GM12878 (cell line): ENCODE measurements at regions not wholly inside any gene's neighbourhood (a gene's known extent, or its start where the extent isn't known, plus 50 kb on each side); places are given as distances from the start of the nearest gene placed in this dataset.

Source experiments
- ATAC-seq: fragments of 200-7000 bp; cut with Tn5 transposase; 3 replicates; pipeline ENCODE4 v1.9.1; 2020; ENCODE audit warnings: mild to moderate bottlenecking, moderate library complexity
- BruUV-seq: library from RNA; stranded (reverse); fragments of 400-500 nt; replicated peaks from 2 replicates; lab custom pipeline; 2021; lab: Mats Ljungman, UMichigan
- CTCF ChIA-PET: fragments of 300-600 bp; sonication (Branson Sonifier 250); formaldehyde crosslinking; extraction: SDS; loops from one replicate; lab custom pipeline; 2021; ENCODE audit warnings: inconsistent platforms; lab: Yijun Ruan, JAX
- POLR2A ChIA-PET: fragments of 350-600 bp; formaldehyde crosslinking; extraction: SDS; loops from one replicate; lab custom pipeline; 2021; ENCODE audit warnings: inconsistent platforms; lab: Charles Lee
- RAD21 ChIA-PET: fragments of 300-600 bp; sonication (Branson Sonifier 250); formaldehyde crosslinking; loops from one replicate; lab custom pipeline; 2023; ENCODE audit warnings: antibody characterized with exemption; ENCODE audit not compliant: unreplicated experiment; lab: Charles Lee
- SMC1A ChIA-PET: fragments of 300-600 bp; sonication (Branson Sonifier 250); formaldehyde crosslinking; loops from one replicate; lab custom pipeline; 2023; ENCODE audit not compliant: unreplicated experiment, uncharacterized antibody; lab: Charles Lee
- DNase-seq: peaks from one replicate; pipeline ENCODE4 v3.0.0-alpha.2; 2011; ENCODE audit warnings: low read depth, low spot score
- FAIRE-seq: peaks from 3 replicates; lab custom pipeline; 2011; peaks lifted over from hg19 to GRCh38; lab: Jason Lieb, UNC
- H2AFZ ChIP-seq: 2 replicates; pipeline ENCODE4 v1.6.0; 2011; ENCODE audit warnings: low read depth, low read length, control low read depth; ENCODE audit not compliant: control insufficient read depth
- H3K27ac ChIP-seq: 2 replicates; pipeline ENCODE4 v1.5.1; 2011; ENCODE audit warnings: control low read depth; ENCODE audit not compliant: control insufficient read depth, insufficient read depth
- H3K27me3 ChIP-seq, 2 experiments: replicated peaks in 1 of 2; 2 replicates each; pipeline versions ENCODE4 v1.6.0 to v1.6.1; 2011; ENCODE audit warnings: low read length in 1 of 2; ENCODE audit not compliant: control insufficient read depth in 2 of 2, insufficient read depth in 2 of 2
- H3K36me3 ChIP-seq, 2 experiments: 2 replicates each; pipeline ENCODE4 v1.5.1; 2011; ENCODE audit warnings: low read length in 1 of 2; ENCODE audit not compliant: control insufficient read depth in 2 of 2, insufficient read depth in 2 of 2
- H3K4me1 ChIP-seq: 2 replicates; pipeline ENCODE4 v1.6.1; 2011; ENCODE audit warnings: mild to moderate bottlenecking, low read length, moderate library complexity, mixed read lengths; ENCODE audit not compliant: control insufficient read depth, insufficient read depth
- H3K4me2 ChIP-seq: 2 replicates; pipeline ENCODE4 v1.6.0; 2011; ENCODE audit warnings: control low read depth; ENCODE audit not compliant: control insufficient read depth, insufficient read depth
- H3K4me3 ChIP-seq: fragments of 200-600 bp; sonication (generic); 2 replicates; pipeline ENCODE4 v1.5.1; 2016
- H3K79me2 ChIP-seq: 2 replicates; pipeline ENCODE4 v1.6.0; 2011; ENCODE audit warnings: low read length; ENCODE audit not compliant: control insufficient read depth, insufficient read depth
- H3K9ac ChIP-seq: 2 replicates; pipeline ENCODE4 v1.8.0; 2011; ENCODE audit warnings: low read length, control low read depth, mixed read lengths; ENCODE audit not compliant: control insufficient read depth, insufficient read depth
- H3K9me3 ChIP-seq: replicated peaks from 3 replicates; pipeline ENCODE4 v1.5.1; 2011; ENCODE audit warnings: mild to moderate bottlenecking, low read length; ENCODE audit not compliant: control insufficient read depth, insufficient read depth
- H4K20me1 ChIP-seq: 2 replicates; pipeline ENCODE4 v1.6.0; 2011; ENCODE audit not compliant: control insufficient read depth, insufficient read depth
- BHLHE40 ChIP-seq, 2 experiments: fragments of 450-650 bp in 1 of 2; IDR thresholded peaks; 2 replicates each; pipeline ENCODE4 v1.6.1; 2011 to 2017; ENCODE audit warnings: low read depth in 2 of 2, borderline replicate concordance in 1 of 2, improper control_type of control experiment in 1 of 2, low read length in 1 of 2, mild to moderate bottlenecking in 1 of 2
- IKZF2 ChIP-seq, 2 experiments: fragments of 450-650 bp; IDR thresholded peaks; 2 replicates each; pipeline ENCODE4 v1.6.1; 2017; ENCODE audit warnings: mild to moderate bottlenecking in 2 of 2, moderate library complexity in 2 of 2
- NFXL1 ChIP-seq: fragments of 450-650 bp; IDR thresholded peaks from 2 replicates; pipeline ENCODE4 v1.6.1; 2017; ENCODE audit warnings: antibody characterized with exemption, mild to moderate bottlenecking, borderline replicate concordance
- NFYA ChIP-seq: IDR thresholded peaks from 2 replicates; pipeline ENCODE4 v1.6.1; 2011; ENCODE audit warnings: low read depth, mild to moderate bottlenecking, low read length, improper control_type of control experiment, borderline replicate concordance
- POU2F2 ChIP-seq: IDR thresholded peaks from 3 replicates; pipeline ENCODE4 v1.6.1; 2011; ENCODE audit warnings: low read depth, mild to moderate bottlenecking, low read length, borderline replicate concordance
- TBL1XR1 ChIP-seq: IDR thresholded peaks from 2 replicates; pipeline ENCODE4 v1.6.1; 2012; ENCODE audit warnings: low read depth, low read length, improper control_type of control experiment
- ZBED1 ChIP-seq: IDR thresholded peaks from 2 replicates; pipeline ENCODE4 v1.6.1; 2016; ENCODE audit warnings: borderline replicate concordance
- WGBS: methylation state at CpG from one replicate; pipeline ENCODE4 v1.1.6; 2016; ENCODE audit warnings: low lambda C conversion rate; ENCODE audit not compliant: insufficient replicate concordance, insufficient coverage; ENCODE audit errors: missing lambda C conversion rate; 5-methylcytosine and 5-hydroxymethylcytosine counted together
- in situ Hi-C: fragments of 300-500 bp; cut with MboI; formaldehyde crosslinking; loops from 9 replicates; pipeline ENCODE4 v1.14.3; 2018; ENCODE audit warnings: mixed read lengths
- intact Hi-C: fragments of 100-400 bp; cut with micrococcal nuclease; formaldehyde crosslinking; loops from one replicate; pipeline ENCODE4 v1.14.2; 2022; ENCODE audit not compliant: unreplicated experiment

GRCh38 chr15:66629817-66630576 lies 64.2 kb upstream of the LCTL start:
- Histone ChIP-seq H3K79me2 (no peaks in the 10 kb centered on the region), H3K36me3 (no peaks in the 10 kb centered on the region), H4K20me1 (no peaks in the 10 kb centered on the region), H3K4me3 (no peak overlapping the region), H3K4me1 (no peaks in the 10 kb centered on the region), H2AFZ (no peak overlapping the region), H3K9ac (no peak overlapping the region), H3K27me3 (no peaks in the 10 kb centered on the region; a peak in 1 of 4 replicates), H3K9me3 (no peaks in the 10 kb centered on the region), H3K27ac (no peak overlapping the region), H3K4me2 (no peak overlapping the region)
- CTCF ChIA-PET, result interaction anchor here (0.9 kb wide), 1 partner anchor 11 kb away, joined by 6 read pairs; no protein-coding TSS in a partner anchor
- in situ Hi-C loops, result no loop called here
- BruUV-seq, result no TSS peak
- intact Hi-C loops, result no loop called here
- DNase-seq (no peak), ATAC-seq (no peak), FAIRE-seq (no peak)
- RAD21 ChIA-PET, result no interaction called here
- TF ChIP-seq ZBED1, result no peak
- no peak for TF ChIP-seq NFXL1
- TF ChIP-seq NFYA, result no peak
- no peak for TF ChIP-seq IKZF2 (IDR thresholded peaks at IDR 0.05)
- TF ChIP-seq TBL1XR1, result no peak
- TF ChIP-seq POU2F2, result no peak
- TF ChIP-seq BHLHE40 (IDR thresholded peaks at IDR 0.05; ENCODE audit: borderline replicate concordance in 1 of 2, low read depth in 2 of 2, low read length in 1 of 2), result no peak
- POLR2A ChIA-PET, result no interaction called here
- 30% methylated on average over 4 of the region's 4 CpGs for WGBS
- SMC1A ChIA-PET, result interaction anchor here (0.5 kb wide), 1 partner anchor 57 kb away, joined by 3 read pairs; no protein-coding TSS in a partner anchor
